HepG2 (cell line): ENCODE measurements at regions not wholly inside any gene's neighbourhood (a gene's known extent, or its start where the extent isn't known, plus 50 kb on each side); places are given as distances from the start of the nearest gene placed in this dataset.

ENCODE experiments used
- CEBPG ChIP-seq: IDR thresholded peaks from 2 replicates; pipeline ENCODE4 v1.6.1; 2016
- FOXK2 ChIP-seq: fragments of 450-650 bp; IDR thresholded peaks from 2 replicates; pipeline ENCODE4 v1.6.1; 2016
- HES4 ChIP-seq: sonication (generic); formaldehyde crosslinking; IDR thresholded peaks from 2 replicates; pipeline ENCODE4 v1.9.0; 2021; ENCODE audit warnings: mild to moderate bottlenecking, missing genetic modification reagents, borderline replicate concordance
- MAFG ChIP-seq: sonication (generic); formaldehyde crosslinking; IDR thresholded peaks from 2 replicates; pipeline ENCODE4 v1.5.1; 2020; ENCODE audit warnings: mild to moderate bottlenecking, missing genetic modification reagents
- MLLT10 ChIP-seq: sonication (generic); formaldehyde crosslinking; IDR thresholded peaks from 2 replicates; pipeline ENCODE4 v1.4.0; 2020; ENCODE audit warnings: missing genetic modification reagents
- MTA3 ChIP-seq: sonication (generic); formaldehyde crosslinking; IDR thresholded peaks from 2 replicates; pipeline ENCODE4 v1.4.0; 2020; ENCODE audit warnings: missing genetic modification reagents
- MYC ChIP-seq: sonication (generic); formaldehyde crosslinking; IDR thresholded peaks from 2 replicates; pipeline ENCODE4 v1.9.0; 2021; ENCODE audit warnings: missing genetic modification reagents, borderline replicate concordance
- NBN ChIP-seq: fragments of 450-650 bp; conservative IDR thresholded peaks from 2 replicates; pipeline ENCODE4 v1.6.1; 2017
- NFE2L2 ChIP-seq: fragments of 150-350 bp; IDR thresholded peaks from 2 replicates; pipeline ENCODE4 v1.6.1; 2014; ENCODE audit warnings: low read length
- NR2F2 ChIP-seq: IDR thresholded peaks from 2 replicates; pipeline ENCODE4 v1.6.1; 2012; ENCODE audit warnings: low read depth, inconsistent platforms, borderline replicate concordance
- NR3C1 ChIP-seq: sonication (generic); formaldehyde crosslinking; IDR thresholded peaks from 2 replicates; pipeline ENCODE4 v1.4.0; 2020; ENCODE audit warnings: missing genetic modification reagents
- SAFB2 ChIP-seq: sonication (generic); formaldehyde crosslinking; IDR thresholded peaks from 2 replicates; pipeline ENCODE4 v1.5.1; 2020; ENCODE audit warnings: missing genetic modification reagents, low read depth, mild to moderate bottlenecking, borderline replicate concordance
- SIX4 ChIP-seq: sonication (generic); formaldehyde crosslinking; IDR thresholded peaks from 2 replicates; pipeline ENCODE4 v1.4.0; 2020; ENCODE audit warnings: missing genetic modification reagents
- ZFP36L2 ChIP-seq: sonication (generic); formaldehyde crosslinking; IDR thresholded peaks from 2 replicates; pipeline ENCODE4 v1.4.0; 2020; ENCODE audit warnings: missing genetic modification reagents
- ZNF484 ChIP-seq: sonication (generic); formaldehyde crosslinking; IDR thresholded peaks from 2 replicates; pipeline ENCODE4 v1.5.1; 2020; ENCODE audit warnings: mild to moderate bottlenecking, low read depth, missing genetic modification reagents, borderline replicate concordance
- ZNF564 ChIP-seq: sonication (generic); formaldehyde crosslinking; IDR thresholded peaks from 2 replicates; pipeline ENCODE4 v1.8.1; 2023; ENCODE audit warnings: mild to moderate bottlenecking, missing genetic modification reagents
- ZNF780A ChIP-seq: sonication (generic); formaldehyde crosslinking; IDR thresholded peaks from 2 replicates; pipeline ENCODE4 v1.8.0; 2022; ENCODE audit warnings: mild to moderate bottlenecking, missing genetic modification reagents, moderate library complexity
- ZNF878 ChIP-seq: sonication (generic); formaldehyde crosslinking; IDR thresholded peaks from 2 replicates; pipeline ENCODE4 v1.8.1; 2023; ENCODE audit warnings: mild to moderate bottlenecking, missing genetic modification reagents, moderate library complexity
- TF ChIP-seq, protein P1 (sequence below): sonication (generic); formaldehyde crosslinking; IDR thresholded peaks from 2 replicates; pipeline ENCODE4 v1.4.0; 2020; ENCODE audit warnings: missing genetic modification reagents
- TF ChIP-seq, protein P2 (sequence below): sonication (generic); formaldehyde crosslinking; IDR thresholded peaks from 2 replicates; pipeline ENCODE4 v1.9.0; 2021; ENCODE audit warnings: missing genetic modification reagents, borderline replicate concordance
- TF ChIP-seq, protein P3 (sequence below): sonication (generic); formaldehyde crosslinking; IDR thresholded peaks from 2 replicates; pipeline ENCODE4 v1.8.1; 2023; ENCODE audit warnings: mild to moderate bottlenecking, missing genetic modification reagents
- TF ChIP-seq, protein P4 (sequence below): sonication (generic); formaldehyde crosslinking; IDR thresholded peaks from 2 replicates; pipeline ENCODE4 v1.4.0; 2020; ENCODE audit warnings: missing genetic modification reagents, borderline replicate concordance
- TF ChIP-seq, protein P5 (sequence below): sonication (generic); formaldehyde crosslinking; IDR thresholded peaks from 2 replicates; pipeline ENCODE4 v1.5.0; 2020; ENCODE audit warnings: mild to moderate bottlenecking, missing genetic modification reagents, moderate library complexity

DNA sequence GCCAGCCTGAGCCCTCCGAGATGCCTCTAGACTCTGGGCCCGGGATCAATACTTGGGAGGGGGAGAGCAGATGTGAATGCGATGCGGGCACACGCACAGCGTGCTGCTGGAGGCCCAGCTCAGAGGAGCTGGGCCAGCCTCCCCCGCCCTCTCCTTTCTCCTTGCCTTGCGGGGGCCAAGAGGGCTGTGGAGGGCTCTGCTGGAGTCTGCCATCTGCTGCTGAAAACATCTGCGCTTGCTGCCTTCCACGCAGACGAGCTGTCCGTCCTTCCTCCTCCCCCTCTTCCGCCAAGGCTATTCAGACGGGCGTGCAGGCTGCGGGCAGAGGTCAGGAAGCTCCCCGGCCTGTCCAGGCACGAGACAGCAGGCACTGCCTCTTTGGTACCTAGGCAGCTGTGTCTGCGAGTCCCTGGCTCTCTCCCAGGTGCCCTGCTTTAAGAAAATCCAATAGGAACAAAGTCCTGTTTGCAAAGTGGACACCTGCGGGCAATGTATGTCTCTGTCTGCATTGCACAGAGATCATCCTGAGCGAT lies 75.2 kb downstream of the SPRING1 start (continued):
- TF ChIP-seq NFE2L2 (no peak), ZNF484 (CRISPR knock-in tag) (no peak), FOXK2 (no peak), SAFB2 (no peak), ZFP36L2 (CRISPR knock-in tag) (no peak), MAFG (CRISPR knock-in tag) (no peak), ZNF878 (CRISPR knock-in tag) (no peak), ZNF780A (CRISPR knock-in tag) (0 out of 2 replicates have a peak, but pooled peaks have one; percentile 44), MYC (CRISPR knock-in tag) (peak; percentile 40; the same call in 1 of the 2 replicates), NBN (no peak), NR2F2 (0 out of 2 replicates have a peak, but pooled peaks have one; percentile 7), ZNF564 (no peak), CEBPG (0 out of 2 replicates have a peak, but pooled peaks have one; percentile 6), HES4 (CRISPR knock-in tag) (no peak), MTA3 (no peak), MLLT10 (CRISPR knock-in tag) (no peak), NR3C1 (no peak), SIX4 (CRISPR knock-in tag) (no peak)
- TF ChIP-seq, protein P1, sequence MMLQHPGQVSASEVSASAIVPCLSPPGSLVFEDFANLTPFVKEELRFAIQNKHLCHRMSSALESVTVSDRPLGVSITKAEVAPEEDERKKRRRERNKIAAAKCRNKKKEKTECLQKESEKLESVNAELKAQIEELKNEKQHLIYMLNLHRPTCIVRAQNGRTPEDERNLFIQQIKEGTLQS (CRISPR knock-in tag) = no peak
- TF ChIP-seq, protein P2, sequence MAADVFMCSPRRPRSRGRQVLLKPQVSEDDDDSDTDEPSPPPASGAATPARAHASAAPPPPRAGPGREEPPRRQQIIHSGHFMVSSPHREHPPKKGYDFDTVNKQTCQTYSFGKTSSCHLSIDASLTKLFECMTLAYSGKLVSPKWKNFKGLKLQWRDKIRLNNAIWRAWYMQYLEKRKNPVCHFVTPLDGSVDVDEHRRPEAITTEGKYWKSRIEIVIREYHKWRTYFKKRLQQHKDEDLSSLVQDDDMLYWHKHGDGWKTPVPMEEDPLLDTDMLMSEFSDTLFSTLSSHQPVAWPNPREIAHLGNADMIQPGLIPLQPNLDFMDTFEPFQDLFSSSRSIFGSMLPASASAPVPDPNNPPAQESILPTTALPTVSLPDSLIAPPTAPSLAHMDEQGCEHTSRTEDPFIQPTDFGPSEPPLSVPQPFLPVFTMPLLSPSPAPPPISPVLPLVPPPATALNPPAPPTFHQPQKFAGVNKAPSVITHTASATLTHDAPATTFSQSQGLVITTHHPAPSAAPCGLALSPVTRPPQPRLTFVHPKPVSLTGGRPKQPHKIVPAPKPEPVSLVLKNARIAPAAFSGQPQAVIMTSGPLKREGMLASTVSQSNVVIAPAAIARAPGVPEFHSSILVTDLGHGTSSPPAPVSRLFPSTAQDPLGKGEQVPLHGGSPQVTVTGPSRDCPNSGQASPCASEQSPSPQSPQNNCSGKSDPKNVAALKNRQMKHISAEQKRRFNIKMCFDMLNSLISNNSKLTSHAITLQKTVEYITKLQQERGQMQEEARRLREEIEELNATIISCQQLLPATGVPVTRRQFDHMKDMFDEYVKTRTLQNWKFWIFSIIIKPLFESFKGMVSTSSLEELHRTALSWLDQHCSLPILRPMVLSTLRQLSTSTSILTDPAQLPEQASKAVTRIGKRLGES (CRISPR knock-in tag) = no peak
- TF ChIP-seq, protein P3, sequence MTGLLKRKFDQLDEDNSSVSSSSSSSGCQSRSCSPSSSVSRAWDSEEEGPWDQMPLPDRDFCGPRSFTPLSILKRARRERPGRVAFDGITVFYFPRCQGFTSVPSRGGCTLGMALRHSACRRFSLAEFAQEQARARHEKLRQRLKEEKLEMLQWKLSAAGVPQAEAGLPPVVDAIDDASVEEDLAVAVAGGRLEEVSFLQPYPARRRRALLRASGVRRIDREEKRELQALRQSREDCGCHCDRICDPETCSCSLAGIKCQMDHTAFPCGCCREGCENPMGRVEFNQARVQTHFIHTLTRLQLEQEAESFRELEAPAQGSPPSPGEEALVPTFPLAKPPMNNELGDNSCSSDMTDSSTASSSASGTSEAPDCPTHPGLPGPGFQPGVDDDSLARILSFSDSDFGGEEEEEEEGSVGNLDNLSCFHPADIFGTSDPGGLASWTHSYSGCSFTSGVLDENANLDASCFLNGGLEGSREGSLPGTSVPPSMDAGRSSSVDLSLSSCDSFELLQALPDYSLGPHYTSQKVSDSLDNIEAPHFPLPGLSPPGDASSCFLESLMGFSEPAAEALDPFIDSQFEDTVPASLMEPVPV = no peak
- TF ChIP-seq, protein P4, sequence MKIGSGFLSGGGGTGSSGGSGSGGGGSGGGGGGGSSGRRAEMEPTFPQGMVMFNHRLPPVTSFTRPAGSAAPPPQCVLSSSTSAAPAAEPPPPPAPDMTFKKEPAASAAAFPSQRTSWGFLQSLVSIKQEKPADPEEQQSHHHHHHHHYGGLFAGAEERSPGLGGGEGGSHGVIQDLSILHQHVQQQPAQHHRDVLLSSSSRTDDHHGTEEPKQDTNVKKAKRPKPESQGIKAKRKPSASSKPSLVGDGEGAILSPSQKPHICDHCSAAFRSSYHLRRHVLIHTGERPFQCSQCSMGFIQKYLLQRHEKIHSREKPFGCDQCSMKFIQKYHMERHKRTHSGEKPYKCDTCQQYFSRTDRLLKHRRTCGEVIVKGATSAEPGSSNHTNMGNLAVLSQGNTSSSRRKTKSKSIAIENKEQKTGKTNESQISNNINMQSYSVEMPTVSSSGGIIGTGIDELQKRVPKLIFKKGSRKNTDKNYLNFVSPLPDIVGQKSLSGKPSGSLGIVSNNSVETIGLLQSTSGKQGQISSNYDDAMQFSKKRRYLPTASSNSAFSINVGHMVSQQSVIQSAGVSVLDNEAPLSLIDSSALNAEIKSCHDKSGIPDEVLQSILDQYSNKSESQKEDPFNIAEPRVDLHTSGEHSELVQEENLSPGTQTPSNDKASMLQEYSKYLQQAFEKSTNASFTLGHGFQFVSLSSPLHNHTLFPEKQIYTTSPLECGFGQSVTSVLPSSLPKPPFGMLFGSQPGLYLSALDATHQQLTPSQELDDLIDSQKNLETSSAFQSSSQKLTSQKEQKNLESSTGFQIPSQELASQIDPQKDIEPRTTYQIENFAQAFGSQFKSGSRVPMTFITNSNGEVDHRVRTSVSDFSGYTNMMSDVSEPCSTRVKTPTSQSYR = peak; percentile 43; the same call in 1 of the 2 replicates
- TF ChIP-seq, protein P5, sequence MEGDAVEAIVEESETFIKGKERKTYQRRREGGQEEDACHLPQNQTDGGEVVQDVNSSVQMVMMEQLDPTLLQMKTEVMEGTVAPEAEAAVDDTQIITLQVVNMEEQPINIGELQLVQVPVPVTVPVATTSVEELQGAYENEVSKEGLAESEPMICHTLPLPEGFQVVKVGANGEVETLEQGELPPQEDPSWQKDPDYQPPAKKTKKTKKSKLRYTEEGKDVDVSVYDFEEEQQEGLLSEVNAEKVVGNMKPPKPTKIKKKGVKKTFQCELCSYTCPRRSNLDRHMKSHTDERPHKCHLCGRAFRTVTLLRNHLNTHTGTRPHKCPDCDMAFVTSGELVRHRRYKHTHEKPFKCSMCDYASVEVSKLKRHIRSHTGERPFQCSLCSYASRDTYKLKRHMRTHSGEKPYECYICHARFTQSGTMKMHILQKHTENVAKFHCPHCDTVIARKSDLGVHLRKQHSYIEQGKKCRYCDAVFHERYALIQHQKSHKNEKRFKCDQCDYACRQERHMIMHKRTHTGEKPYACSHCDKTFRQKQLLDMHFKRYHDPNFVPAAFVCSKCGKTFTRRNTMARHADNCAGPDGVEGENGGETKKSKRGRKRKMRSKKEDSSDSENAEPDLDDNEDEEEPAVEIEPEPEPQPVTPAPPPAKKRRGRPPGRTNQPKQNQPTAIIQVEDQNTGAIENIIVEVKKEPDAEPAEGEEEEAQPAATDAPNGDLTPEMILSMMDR = peak; percentile 29; the same call in 1 of the 2 replicates
